Endothelial cell of umbilical vein (primary cell): ENCODE measurements at regions not wholly inside any gene's neighbourhood (a gene's known extent, or its start where the extent isn't known, plus 50 kb on each side); places are given as distances from the start of the nearest gene placed in this dataset.

Experiments used
- BruUV-seq: library from RNA; stranded (reverse); fragments of 400-500 nt; replicated peaks from 2 replicates; lab custom pipeline; 2021; lab: Mats Ljungman, UMichigan
- CTCF ChIA-PET: fragments of 300-600, 350-600 bp; sonication (Branson Sonifier 250); formaldehyde crosslinking; loops from one replicate; lab custom pipeline; 2021; ENCODE audit warnings: antibody characterized with exemption, inconsistent platforms; lab: Charles Lee
- POLR2A ChIA-PET: fragments of 300-600, 350-600 bp; sonication (Branson Sonifier 250); formaldehyde crosslinking; loops from one replicate; lab custom pipeline; 2021; ENCODE audit warnings: antibody characterized with exemption, inconsistent platforms; lab: Charles Lee
- DNase-seq: peaks from one replicate; pipeline ENCODE4 v3.0.0-alpha.2; 2011; ENCODE audit warnings: low read depth, low spot score
- FAIRE-seq: peaks from 2 replicates; lab custom pipeline; 2011; peaks lifted over from hg19 to GRCh38; lab: Jason Lieb, UNC
- H2AFZ ChIP-seq: 2 replicates; pipeline ENCODE4 v1.6.0; 2012; ENCODE audit warnings: low read depth, low read length, control low read depth, inconsistent platforms
- H3K27ac ChIP-seq: 2 replicates; pipeline ENCODE4 v1.5.1; 2011; ENCODE audit warnings: low read depth, mild to moderate bottlenecking, control low read depth, low read length, moderate library complexity; ENCODE audit not compliant: insufficient read depth
- H3K27me3 ChIP-seq, 2 experiments: 2 replicates each; pipeline versions ENCODE4 v1.6.0 to v1.6.1; 2011; ENCODE audit warnings: low read length in 2 of 2, mixed read lengths in 1 of 2; ENCODE audit not compliant: control insufficient read depth in 2 of 2, insufficient read depth in 2 of 2
- H3K36me3 ChIP-seq, 2 experiments: 2 replicates in 1 of 2; 3 replicates in 1 of 2; pipeline ENCODE4 v1.5.1; 2011; ENCODE audit warnings: low read length in 2 of 2, mild to moderate bottlenecking in 1 of 2, moderate library complexity in 1 of 2; ENCODE audit not compliant: control insufficient read depth in 2 of 2, insufficient read depth in 2 of 2; ENCODE audit errors: extremely low read depth in 1 of 2
- H3K4me1 ChIP-seq: 3 replicates; pipeline ENCODE4 v1.5.1; 2011; ENCODE audit warnings: mild to moderate bottlenecking, low read length; ENCODE audit not compliant: control insufficient read depth, insufficient read depth; ENCODE audit errors: extremely low read depth
- H3K4me2 ChIP-seq: 2 replicates; pipeline ENCODE4 v1.6.1; 2011; ENCODE audit warnings: low read length, control low read depth, mixed read lengths; ENCODE audit not compliant: insufficient read depth
- H3K4me3 ChIP-seq, 3 experiments: fragments of 200-600 bp in 1 of 3; sonication (generic), shearing (Covaris generic) in 1 of 3; replicated peaks in 1 of 3; 2 replicates each; pipeline ENCODE4 v1.5.1; 2011 to 2016; ENCODE audit warnings: control low read depth in 3 of 3, low read length in 3 of 3, mild to moderate bottlenecking in 2 of 3, inconsistent platforms in 1 of 3, low read depth in 1 of 3, moderate library complexity in 1 of 3; ENCODE audit not compliant: insufficient read depth in 1 of 3
- H3K79me2 ChIP-seq: 2 replicates; pipeline ENCODE4 v1.6.0; 2012; ENCODE audit warnings: low read length, inconsistent platforms; ENCODE audit not compliant: control insufficient read depth, insufficient read depth
- H3K9ac ChIP-seq: replicated peaks from 2 replicates; pipeline ENCODE3; 2011; ENCODE audit warnings: low read length, control low read depth; ENCODE audit not compliant: insufficient read depth; ENCODE audit errors: extremely low read depth
- H3K9me1 ChIP-seq: replicated peaks from 3 replicates; pipeline ENCODE4 v1.6.0; 2011; ENCODE audit warnings: mild to moderate bottlenecking, low read length; ENCODE audit not compliant: control insufficient read depth, insufficient read depth; ENCODE audit errors: extremely low read depth
- H3K9me3 ChIP-seq: replicated peaks from 2 replicates; pipeline ENCODE4 v1.5.1; 2012; ENCODE audit warnings: low read length, inconsistent platforms; ENCODE audit not compliant: control insufficient read depth, insufficient read depth
- H4K20me1 ChIP-seq: replicated peaks from 2 replicates; pipeline ENCODE3; 2011; ENCODE audit warnings: mild to moderate bottlenecking, low read length; ENCODE audit not compliant: control insufficient read depth, insufficient read depth; ENCODE audit errors: extremely low read depth
- FOS ChIP-seq: IDR thresholded peaks from 2 replicates; pipeline ENCODE4 v1.6.1; 2011; ENCODE audit warnings: mild to moderate bottlenecking, low read length, moderate library complexity, borderline replicate concordance; ENCODE audit not compliant: insufficient read depth
- GATA2 ChIP-seq: IDR thresholded peaks from 2 replicates; pipeline ENCODE4 v1.7.0; 2011; ENCODE audit warnings: low read depth, mild to moderate bottlenecking, moderate library complexity, mixed read lengths, low read length; ENCODE audit not compliant: insufficient read length, insufficient read depth
- JUN ChIP-seq: IDR thresholded peaks from 2 replicates; pipeline ENCODE4 v1.6.1; 2011; ENCODE audit warnings: borderline replicate concordance, low read depth; ENCODE audit not compliant: insufficient read length, insufficient read depth
- MAX ChIP-seq: IDR thresholded peaks from 2 replicates; pipeline ENCODE4 v1.6.1; 2011; ENCODE audit not compliant: insufficient read depth, insufficient read length
- MYC ChIP-seq: IDR thresholded peaks from one replicate; pipeline ENCODE4 v1.6.1; 2011; ENCODE audit warnings: mild to moderate bottlenecking, low read depth, low read length
- POLR2A ChIP-seq: IDR thresholded peaks from 2 replicates; pipeline ENCODE4 v1.6.1; 2012; ENCODE audit warnings: low read depth, mild to moderate bottlenecking, control low read depth, low read length
- POLR2AphosphoS5 ChIP-seq: IDR thresholded peaks from 2 replicates; pipeline ENCODE4 v1.6.1; 2012; ENCODE audit warnings: low read depth, mild to moderate bottlenecking, control low read depth, low read length, moderate library complexity; ENCODE audit not compliant: insufficient read depth
- dilution Hi-C: fragments of 300-500 bp; cut with MboI; formaldehyde crosslinking; loops from one replicate; pipeline ENCODE4 v1.15.0; 2019; ENCODE audit warnings: low sequenced_read_pairs; ENCODE audit not compliant: extremely low pct_ligation_motif_present
- intact Hi-C: fragments of 100-400 bp; cut with micrococcal nuclease; formaldehyde crosslinking; loops from one replicate; pipeline ENCODE4 v1.10.0; 2022
- TF ChIP-seq, protein P1 (sequence below), 2 donors: IDR thresholded peaks; 1 replicate in 1 of 2; 2 replicates in 1 of 2; pipeline ENCODE4 v1.5.1; 2011; ENCODE audit warnings: low read length in 2 of 2, mild to moderate bottlenecking in 2 of 2, moderate library complexity in 2 of 2, control low read depth in 1 of 2, inconsistent platforms in 1 of 2, low read depth in 1 of 2; ENCODE audit not compliant: insufficient read depth in 1 of 2; ENCODE audit errors: extremely low read depth in 1 of 2

DNA sequence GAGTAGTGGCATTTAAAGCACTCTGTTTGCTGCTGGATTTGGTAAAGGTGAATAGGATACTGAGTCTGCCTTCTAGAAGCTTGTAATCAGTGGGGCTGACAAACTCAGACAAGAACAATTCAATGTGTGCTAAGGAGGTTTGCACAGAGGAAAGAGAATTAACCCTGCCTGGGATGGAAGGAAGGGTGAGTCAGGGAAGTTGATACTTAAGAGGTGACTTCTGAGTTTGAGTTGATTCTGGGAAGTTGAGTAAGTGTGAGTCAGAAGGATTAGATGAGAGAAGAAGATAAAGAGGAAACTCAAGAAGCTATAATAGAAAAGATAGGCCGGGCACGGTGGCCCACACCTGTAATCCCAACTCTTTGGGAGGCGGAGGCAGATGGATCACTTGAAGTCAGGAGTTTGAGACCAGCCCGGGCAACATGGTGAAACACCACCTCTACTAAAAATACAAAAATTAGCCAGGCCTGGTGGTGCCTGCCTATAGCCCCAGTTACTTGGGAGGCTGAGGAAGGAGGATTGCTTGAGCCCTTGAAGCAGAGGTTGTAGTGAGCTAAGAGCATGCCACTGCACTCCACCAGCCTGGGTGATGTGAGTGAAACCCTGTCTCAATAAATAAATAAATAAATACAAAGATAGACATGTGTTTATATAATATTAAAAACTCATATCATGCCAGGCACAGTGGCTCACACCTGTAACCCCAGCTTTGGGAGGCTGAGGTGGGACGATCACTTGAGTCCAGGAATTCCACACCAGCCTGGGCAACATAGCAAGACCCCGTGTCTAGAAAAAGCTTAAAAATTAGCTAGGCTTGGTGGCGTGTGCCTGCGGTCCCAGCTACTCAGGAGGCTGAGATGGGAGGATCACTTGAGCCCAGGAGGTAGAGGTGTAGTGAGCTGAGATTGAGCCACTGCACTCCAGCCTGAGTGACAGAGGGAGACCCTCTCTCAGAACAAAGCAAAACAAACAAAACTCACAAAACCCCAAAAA lies 126.8 kb upstream of the CPM start:
- ChIA-PET POLR2A (no interaction called here), CTCF (interaction anchor here (1.2 to 1.4 kb wide), 2 partner anchors 10 to 97 kb away, joined by 3 to 10 read pairs; no protein-coding TSS in a partner anchor)
- no peak overlapping the region for H3K4me3 ChIP-seq
- no peak overlapping the region for H3K9ac ChIP-seq
- peaks cover 4% of the 10 kb centered on the region for H3K4me1 ChIP-seq
- no peaks in the 10 kb centered on the region for H3K9me1 ChIP-seq
- no peak overlapping the region for H3K27ac ChIP-seq
- dilution Hi-C loops (no loop called here), intact Hi-C loops (no loop called here)
- H4K20me1 ChIP-seq = no peaks in the 10 kb centered on the region
- TF ChIP-seq POLR2A (no peak), MAX (no peak), JUN (peak; percentile 94), POLR2AphosphoS5 (peak; percentile 90), MYC (no peak), GATA2 (peak; percentile 97), FOS (peak; percentile 97)
- TF ChIP-seq, protein P1, sequence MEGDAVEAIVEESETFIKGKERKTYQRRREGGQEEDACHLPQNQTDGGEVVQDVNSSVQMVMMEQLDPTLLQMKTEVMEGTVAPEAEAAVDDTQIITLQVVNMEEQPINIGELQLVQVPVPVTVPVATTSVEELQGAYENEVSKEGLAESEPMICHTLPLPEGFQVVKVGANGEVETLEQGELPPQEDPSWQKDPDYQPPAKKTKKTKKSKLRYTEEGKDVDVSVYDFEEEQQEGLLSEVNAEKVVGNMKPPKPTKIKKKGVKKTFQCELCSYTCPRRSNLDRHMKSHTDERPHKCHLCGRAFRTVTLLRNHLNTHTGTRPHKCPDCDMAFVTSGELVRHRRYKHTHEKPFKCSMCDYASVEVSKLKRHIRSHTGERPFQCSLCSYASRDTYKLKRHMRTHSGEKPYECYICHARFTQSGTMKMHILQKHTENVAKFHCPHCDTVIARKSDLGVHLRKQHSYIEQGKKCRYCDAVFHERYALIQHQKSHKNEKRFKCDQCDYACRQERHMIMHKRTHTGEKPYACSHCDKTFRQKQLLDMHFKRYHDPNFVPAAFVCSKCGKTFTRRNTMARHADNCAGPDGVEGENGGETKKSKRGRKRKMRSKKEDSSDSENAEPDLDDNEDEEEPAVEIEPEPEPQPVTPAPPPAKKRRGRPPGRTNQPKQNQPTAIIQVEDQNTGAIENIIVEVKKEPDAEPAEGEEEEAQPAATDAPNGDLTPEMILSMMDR (IDR thresholded peaks at IDR 0.05; ENCODE audit: extremely low read depth in 1 of 2, insufficient read depth in 1 of 2, low read depth in 1 of 2, low read length in 2 of 2) = no peak
- no TSS peak for BruUV-seq
- H2AFZ ChIP-seq = no peak overlapping the region
- FAIRE-seq (peak; percentile 84), DNase-seq (peak; percentile 75)
- peaks cover 4 to 6% of the 10 kb centered on the region in 2 experiments for H3K27me3 ChIP-seq
- H3K4me2 ChIP-seq = no peak overlapping the region
- H3K36me3 ChIP-seq = no peaks in the 10 kb centered on the region
- H3K79me2 ChIP-seq = no peaks in the 10 kb centered on the region
- H3K9me3 ChIP-seq = no peaks in the 10 kb centered on the region
